ENCODE measurements at regions not wholly inside any gene's neighbourhood (a gene's known extent, or its start where the extent isn't known, plus 50 kb on each side); places are given as distances from the start of the nearest gene placed in this dataset.

- no peak overlapping the region for H3K4me3 Mint-ChIP-seq
- no peaks in the 10 kb centered on the region for H3K9me3 Mint-ChIP-seq
- H3K27ac Mint-ChIP-seq (ENCODE audit: unreplicated experiment) = no peak overlapping the region
- TF ChIP-seq CTCF (conservative IDR thresholded peaks at IDR 0.05) = no peak
- DNase-seq (ENCODE audit: low read depth, low spot score) = no peak
- no peaks in the 10 kb centered on the region for H3K36me3 Mint-ChIP-seq (ENCODE audit: low read depth)
- H3K27me3 Mint-ChIP-seq (ENCODE audit: low read depth) = peaks cover 84% of the 10 kb centered on the region
- H3K4me1 Mint-ChIP-seq = peaks cover 14% of the 10 kb centered on the region
Observed at GRCh38 chr7:155360495-155361345, 63.0 kb downstream of the INSIG1 start.

- peaks cover 14% of the 10 kb centered on the region for H3K4me1 Mint-ChIP-seq
- no peak overlapping the region for H3K4me3 Mint-ChIP-seq
- no peaks in the 10 kb centered on the region for H3K36me3 Mint-ChIP-seq (ENCODE audit: low read depth)
- no peak for TF ChIP-seq CTCF (conservative IDR thresholded peaks at IDR 0.05)
- peaks cover 80% of the 10 kb centered on the region for H3K27me3 Mint-ChIP-seq (ENCODE audit: low read depth)
- no peak for DNase-seq (ENCODE audit: low read depth, low spot score)
- no peak overlapping the region for H3K27ac Mint-ChIP-seq (ENCODE audit: unreplicated experiment)
- no peaks in the 10 kb centered on the region for H3K9me3 Mint-ChIP-seq
Observed at GRCh38 chr7:155361346-155361680, 63.6 kb downstream of the INSIG1 start.

- Mint-ChIP-seq H3K27ac (ENCODE audit: unreplicated experiment) (no peak overlapping the region), H3K4me3 (no peak overlapping the region), H3K4me1 (peaks cover 10% of the 10 kb centered on the region), H3K27me3 (ENCODE audit: low read depth) (peaks cover 75% of the 10 kb centered on the region), H3K9me3 (no peaks in the 10 kb centered on the region), H3K36me3 (ENCODE audit: low read depth) (no peaks in the 10 kb centered on the region)
- no peak for DNase-seq (ENCODE audit: low read depth, low spot score)
- no peak for TF ChIP-seq CTCF (conservative IDR thresholded peaks at IDR 0.05)
Observed at GRCh38 chr7:155361947-155362346, 64.3 kb downstream of the INSIG1 start.

- Mint-ChIP-seq H3K4me1 (peaks cover 8% of the 10 kb centered on the region), H3K36me3 (ENCODE audit: low read depth) (no peaks in the 10 kb centered on the region), H3K9me3 (no peaks in the 10 kb centered on the region), H3K4me3 (no peak overlapping the region), H3K27me3 (ENCODE audit: low read depth) (peaks cover 69% of the 10 kb centered on the region), H3K27ac (ENCODE audit: unreplicated experiment) (no peak overlapping the region)
- TF ChIP-seq CTCF (conservative IDR thresholded peaks at IDR 0.05) = no peak
- DNase-seq (ENCODE audit: low read depth, low spot score) = no peak
Observed at GRCh38 chr7:155362380-155363145, 64.9 kb downstream of the INSIG1 start.

GRCh38 chr7:155363146-155363539, 65.5 kb downstream of the INSIG1 start:
- peaks cover 64% of the 10 kb centered on the region for H3K27me3 Mint-ChIP-seq (ENCODE audit: low read depth)

More at GRCh38 chr7:155363146-155363539, 65.5 kb downstream of the INSIG1 start:
- H3K4me1 Mint-ChIP-seq = peaks cover 8% of the 10 kb centered on the region
- H3K36me3 Mint-ChIP-seq (ENCODE audit: low read depth) = no peaks in the 10 kb centered on the region
- no peak for TF ChIP-seq CTCF (conservative IDR thresholded peaks at IDR 0.05)
- no peak for DNase-seq (ENCODE audit: low read depth, low spot score)
- no peaks in the 10 kb centered on the region for H3K9me3 Mint-ChIP-seq
- no peak overlapping the region for H3K27ac Mint-ChIP-seq (ENCODE audit: unreplicated experiment)
- no peak overlapping the region for H3K4me3 Mint-ChIP-seq

Data from neural crest cell (in vitro differentiated cells).